ENCODE measurements at regions not wholly inside any gene's neighbourhood (a gene's known extent, or its start where the extent isn't known, plus 50 kb on each side); places are given as distances from the start of the nearest gene placed in this dataset.

GRCh38 chr10:10295537-10295936 is 722.1 kb upstream of the CELF2 start:
- Histone ChIP-seq H3K27me3 (ENCODE audit: low read length) (no peaks in the 10 kb centered on the region), H3K9me3 (ENCODE audit: low read length) (no peaks in the 10 kb centered on the region), H3K4me2 (ENCODE audit: low read depth, low read length, poor library complexity, severe bottlenecking) (no peak overlapping the region), H3K36me3 (ENCODE audit: insufficient read depth, low read length) (no peaks in the 10 kb centered on the region; the same call in 1 of the 2 replicates), H4K20me1 (ENCODE audit: insufficient read depth, low read depth, low read length) (no peaks in the 10 kb centered on the region), H2AFZ (ENCODE audit: low read length) (no peak overlapping the region), H3K9me2 (replicated peaks; ENCODE audit: insufficient read depth, low read length) (no peaks in the 10 kb centered on the region), H3K27ac (ENCODE audit: low read length) (no peak overlapping the region), H3K79me2 (ENCODE audit: low read length) (no peaks in the 10 kb centered on the region), H3K4me3 (ENCODE audit: low read length) (no peak overlapping the region), H3K9ac (ENCODE audit: low read length) (no peak overlapping the region), H3K4me1 (ENCODE audit: low read length) (no peaks in the 10 kb centered on the region)
- no peak for DNase-seq

GRCh38 chr10:10302689-10303088 is 715.0 kb upstream of the CELF2 start:
- H3K4me1 ChIP-seq (ENCODE audit: low read length) = no peaks in the 10 kb centered on the region
- H3K27ac ChIP-seq (ENCODE audit: low read length) = no peak overlapping the region
- no peaks in the 10 kb centered on the region for H4K20me1 ChIP-seq (ENCODE audit: insufficient read depth, low read depth, low read length)
- no peaks in the 10 kb centered on the region for H3K9me3 ChIP-seq (ENCODE audit: low read length)
- no peaks in the 10 kb centered on the region for H3K27me3 ChIP-seq (ENCODE audit: low read length)
- H3K36me3 ChIP-seq (ENCODE audit: insufficient read depth, low read length) = no peaks in the 10 kb centered on the region
- no peak for DNase-seq
- no peak overlapping the region for H3K4me2 ChIP-seq (ENCODE audit: low read depth, low read length, poor library complexity, severe bottlenecking)
- no peaks in the 10 kb centered on the region for H3K9me2 ChIP-seq (replicated peaks; ENCODE audit: insufficient read depth, low read length)
- no peak overlapping the region for H3K9ac ChIP-seq (ENCODE audit: low read length)
- H2AFZ ChIP-seq (ENCODE audit: low read length) = no peak overlapping the region
- H3K4me3 ChIP-seq (ENCODE audit: low read length) = no peak overlapping the region
- no peaks in the 10 kb centered on the region for H3K79me2 ChIP-seq (ENCODE audit: low read length)

- no peaks in the 10 kb centered on the region for H3K79me2 ChIP-seq (ENCODE audit: low read length)
- no peak overlapping the region for H3K4me2 ChIP-seq (ENCODE audit: low read depth, low read length, poor library complexity, severe bottlenecking)
- no peaks in the 10 kb centered on the region for H4K20me1 ChIP-seq (ENCODE audit: insufficient read depth, low read depth, low read length)
- H3K4me3 ChIP-seq (ENCODE audit: low read length) = no peak overlapping the region
- no peaks in the 10 kb centered on the region for H3K36me3 ChIP-seq (ENCODE audit: insufficient read depth, low read length)
- H3K9me3 ChIP-seq (ENCODE audit: low read length) = no peaks in the 10 kb centered on the region
- no peaks in the 10 kb centered on the region for H3K4me1 ChIP-seq (ENCODE audit: low read length)
- DNase-seq = no peak
- H3K27ac ChIP-seq (ENCODE audit: low read length) = no peak overlapping the region
- no peak overlapping the region for H2AFZ ChIP-seq (ENCODE audit: low read length)
- no peaks in the 10 kb centered on the region for H3K9me2 ChIP-seq (replicated peaks; ENCODE audit: insufficient read depth, low read length)
- no peak overlapping the region for H3K9ac ChIP-seq (ENCODE audit: low read length)
- no peaks in the 10 kb centered on the region for H3K27me3 ChIP-seq (ENCODE audit: low read length)
These were observed 710.6 kb upstream of the CELF2 start for GRCh38 chr10:10307036-10307435.

- Histone ChIP-seq H3K4me1 (ENCODE audit: low read length) (no peaks in the 10 kb centered on the region), H3K4me3 (ENCODE audit: low read length) (no peak overlapping the region), H3K27me3 (ENCODE audit: low read length) (no peaks in the 10 kb centered on the region), H4K20me1 (ENCODE audit: insufficient read depth, low read depth, low read length) (no peaks in the 10 kb centered on the region), H3K9me2 (replicated peaks; ENCODE audit: insufficient read depth, low read length) (no peaks in the 10 kb centered on the region), H3K79me2 (ENCODE audit: low read length) (no peaks in the 10 kb centered on the region), H3K9ac (ENCODE audit: low read length) (no peak overlapping the region), H3K36me3 (ENCODE audit: insufficient read depth, low read length) (no peaks in the 10 kb centered on the region), H3K4me2 (ENCODE audit: low read depth, low read length, poor library complexity, severe bottlenecking) (no peak overlapping the region), H3K9me3 (ENCODE audit: low read length) (no peaks in the 10 kb centered on the region), H2AFZ (ENCODE audit: low read length) (no peak overlapping the region), H3K27ac (ENCODE audit: low read length) (no peak overlapping the region)
- DNase-seq = no peak
These were observed 710.1 kb upstream of the CELF2 start for GRCh38 chr10:10307551-10307950.

GRCh38 chr10:10310498-10310897 is 707.2 kb upstream of the CELF2 start:
- Histone ChIP-seq H3K4me3 (ENCODE audit: low read length) (no peak overlapping the region), H3K79me2 (ENCODE audit: low read length) (no peaks in the 10 kb centered on the region), H3K9me3 (ENCODE audit: low read length) (no peaks in the 10 kb centered on the region), H3K4me1 (ENCODE audit: low read length) (no peaks in the 10 kb centered on the region), H3K36me3 (ENCODE audit: insufficient read depth, low read length) (no peaks in the 10 kb centered on the region), H3K27ac (ENCODE audit: low read length) (no peak overlapping the region), H3K9me2 (replicated peaks; ENCODE audit: insufficient read depth, low read length) (no peaks in the 10 kb centered on the region), H3K27me3 (ENCODE audit: low read length) (no peaks in the 10 kb centered on the region), H4K20me1 (ENCODE audit: insufficient read depth, low read depth, low read length) (no peaks in the 10 kb centered on the region), H3K4me2 (ENCODE audit: low read depth, low read length, poor library complexity, severe bottlenecking) (no peak overlapping the region), H2AFZ (ENCODE audit: low read length) (no peak overlapping the region), H3K9ac (ENCODE audit: low read length) (no peak overlapping the region)
- DNase-seq = no peak

- no peak overlapping the region for H3K4me3 ChIP-seq (ENCODE audit: low read length)
- H2AFZ ChIP-seq (ENCODE audit: low read length) = no peak overlapping the region
- H3K36me3 ChIP-seq (ENCODE audit: insufficient read depth, low read length) = no peaks in the 10 kb centered on the region
- no peak overlapping the region for H3K27ac ChIP-seq (ENCODE audit: low read length)
- no peaks in the 10 kb centered on the region for H3K27me3 ChIP-seq (ENCODE audit: low read length)
- no peaks in the 10 kb centered on the region for H4K20me1 ChIP-seq (ENCODE audit: insufficient read depth, low read depth, low read length)
- no peak overlapping the region for H3K9ac ChIP-seq (ENCODE audit: low read length)
- no peaks in the 10 kb centered on the region for H3K9me3 ChIP-seq (ENCODE audit: low read length)
- no peak for DNase-seq
- no peaks in the 10 kb centered on the region for H3K4me1 ChIP-seq (ENCODE audit: low read length)
- H3K4me2 ChIP-seq (ENCODE audit: low read depth, low read length, poor library complexity, severe bottlenecking) = no peak overlapping the region
- no peaks in the 10 kb centered on the region for H3K79me2 ChIP-seq (ENCODE audit: low read length)
- no peaks in the 10 kb centered on the region for H3K9me2 ChIP-seq (replicated peaks; ENCODE audit: insufficient read depth, low read length)
These were observed 705.7 kb upstream of the CELF2 start for GRCh38 chr10:10311966-10312365.

- H3K27me3 ChIP-seq (ENCODE audit: low read length) = no peaks in the 10 kb centered on the region
- H3K4me1 ChIP-seq (ENCODE audit: low read length) = no peaks in the 10 kb centered on the region
- no peak overlapping the region for H3K9ac ChIP-seq (ENCODE audit: low read length)
- H3K9me3 ChIP-seq (ENCODE audit: low read length) = no peaks in the 10 kb centered on the region
- H3K4me2 ChIP-seq (ENCODE audit: low read depth, low read length, poor library complexity, severe bottlenecking) = no peak overlapping the region
- H4K20me1 ChIP-seq (ENCODE audit: insufficient read depth, low read depth, low read length) = no peaks in the 10 kb centered on the region
- no peak overlapping the region for H3K4me3 ChIP-seq (ENCODE audit: low read length)
- DNase-seq = no peak
- no peaks in the 10 kb centered on the region for H3K9me2 ChIP-seq (replicated peaks; ENCODE audit: insufficient read depth, low read length)
- no peak overlapping the region for H3K27ac ChIP-seq (ENCODE audit: low read length)
- no peaks in the 10 kb centered on the region for H3K79me2 ChIP-seq (ENCODE audit: low read length)
- H3K36me3 ChIP-seq (ENCODE audit: insufficient read depth, low read length) = no peaks in the 10 kb centered on the region
- no peak overlapping the region for H2AFZ ChIP-seq (ENCODE audit: low read length)
These were observed 704.4 kb upstream of the CELF2 start for GRCh38 chr10:10313149-10313835.

- H3K79me2 ChIP-seq (ENCODE audit: low read length) = no peaks in the 10 kb centered on the region
These were observed 703.0 kb upstream of the CELF2 start for GRCh38 chr10:10314626-10315025.

More at GRCh38 chr10:10314626-10315025, 703.0 kb upstream of the CELF2 start:
- Histone ChIP-seq H3K9me3 (ENCODE audit: low read length) (no peaks in the 10 kb centered on the region), H3K4me1 (ENCODE audit: low read length) (no peaks in the 10 kb centered on the region), H3K36me3 (ENCODE audit: insufficient read depth, low read length) (no peaks in the 10 kb centered on the region), H3K9ac (ENCODE audit: low read length) (no peak overlapping the region), H3K4me2 (ENCODE audit: low read depth, low read length, poor library complexity, severe bottlenecking) (no peak overlapping the region), H4K20me1 (ENCODE audit: insufficient read depth, low read depth, low read length) (no peaks in the 10 kb centered on the region), H3K27me3 (ENCODE audit: low read length) (no peaks in the 10 kb centered on the region), H3K9me2 (replicated peaks; ENCODE audit: insufficient read depth, low read length) (no peaks in the 10 kb centered on the region), H3K27ac (ENCODE audit: low read length) (no peak overlapping the region), H2AFZ (ENCODE audit: low read length) (no peak overlapping the region), H3K4me3 (ENCODE audit: low read length) (no peak overlapping the region)
- no peak for DNase-seq

Data from Karpas-422 (cell line).